T-cell (primary cell): ENCODE measurements at regions not wholly inside any gene's neighbourhood (a gene's known extent, or its start where the extent isn't known, plus 50 kb on each side); places are given as distances from the start of the nearest gene placed in this dataset.

Source experiments
- ATAC-seq, 4 experiments: fragments of 200-7000 bp in 3 of 4; fragments of 150-1000 bp in 1 of 4; cut with Tn5 transposase; replicated peaks in 1 of 4; 1 replicate in 3 of 4; 2 replicates in 1 of 4; pipeline ENCODE4 v1.10.0; 2021; ENCODE audit warnings: moderate library complexity in 3 of 4, mild to moderate bottlenecking in 2 of 4, moderate number of reproducible peaks in 1 of 4
- CTCF ChIA-PET, 2 donors: fragments of 300-600 bp; sonication (Branson Sonifier 250); formaldehyde crosslinking; loops; one replicate each; lab custom pipeline; 2022; ENCODE audit warnings: antibody characterized with exemption in 2 of 2; lab: Charles Lee
- POLR2A ChIA-PET, 2 donors: fragments of 300-600 bp; sonication (Branson Sonifier 250); formaldehyde crosslinking; loops; one replicate each; lab custom pipeline; 2022; ENCODE audit warnings: antibody characterized with exemption in 2 of 2; lab: Charles Lee
- DNase-seq, 35 experiments: peaks; one replicate each; pipeline versions ENCODE4 v3.0.0 to v3.0.0-alpha.2; 2013 to 2023
- H3K27ac ChIP-seq: one replicate; pipeline ENCODE4 v1.5.1; 2013; ENCODE audit warnings: low read length
- H3K27me3 ChIP-seq, 2 experiments: replicated peaks in 1 of 2; 1 replicate in 1 of 2; 2 replicates in 1 of 2; pipeline versions ENCODE4 v1.6.1 to v1.7.0; 2013; ENCODE audit warnings: low read length in 1 of 2, mixed read lengths in 1 of 2; ENCODE audit not compliant: control insufficient read depth in 2 of 2, insufficient read depth in 2 of 2; ENCODE audit errors: extremely low read depth in 1 of 2
- H3K36me3 ChIP-seq, 2 donors: 1 replicate in 1 of 2; 2 replicates in 1 of 2; pipeline versions ENCODE4 v1.6.1 to v1.7.0; 2013; ENCODE audit warnings: low read length in 1 of 2; ENCODE audit not compliant: control insufficient read depth in 2 of 2, insufficient read depth in 1 of 2; ENCODE audit errors: extremely low read depth in 1 of 2
- H3K4me1 ChIP-seq, 2 experiments: 1 replicate in 1 of 2; 2 replicates in 1 of 2; pipeline versions ENCODE4 v1.6.1 to v1.7.0; 2013; ENCODE audit warnings: low read length in 2 of 2, mixed read lengths in 1 of 2; ENCODE audit not compliant: insufficient read depth in 2 of 2, control insufficient read depth in 1 of 2; ENCODE audit errors: extremely low read depth in 1 of 2
- H3K4me3 ChIP-seq, 2 donors: 1 replicate in 1 of 2; 2 replicates in 1 of 2; pipeline versions ENCODE4 v1.5.1 to v1.7.0; 2013; ENCODE audit warnings: mild to moderate bottlenecking in 2 of 2, low read length in 1 of 2, moderate library complexity in 1 of 2; ENCODE audit not compliant: control insufficient read depth in 1 of 2; ENCODE audit errors: extremely low read depth in 1 of 2
- H3K9me3 ChIP-seq: 2 replicates; pipeline ENCODE4 v1.7.0; 2013
- H3K27ac Mint-ChIP-seq, 2 donors: one replicate each; pipeline ENCODE4 v1.8.0; 2020 to 2021; ENCODE audit warnings: mild to moderate bottlenecking in 2 of 2, mixed read lengths in 2 of 2
- H3K27me3 Mint-ChIP-seq, 2 donors: one replicate each; pipeline ENCODE4 v1.8.0; 2021 to 2022; ENCODE audit warnings: mixed read lengths in 2 of 2
- H3K36me3 Mint-ChIP-seq: one replicate; pipeline ENCODE4 v1.8.0; 2021; ENCODE audit warnings: mixed read lengths
- H3K4me1 Mint-ChIP-seq, 3 donors: one replicate each; pipeline ENCODE4 v1.8.0; 2020 to 2022; ENCODE audit warnings: mixed read lengths in 3 of 3, mild to moderate bottlenecking in 1 of 3
- H3K4me3 Mint-ChIP-seq, 3 donors: one replicate each; pipeline ENCODE4 v1.8.0; 2020 to 2022; ENCODE audit warnings: mild to moderate bottlenecking in 3 of 3, mixed read lengths in 3 of 3, moderate library complexity in 3 of 3
- H3K9me3 Mint-ChIP-seq, 3 donors: one replicate each; pipeline ENCODE4 v1.8.0; 2020 to 2022; ENCODE audit warnings: mixed read lengths in 3 of 3
- WGBS: methylation state at CpG from one replicate; pipeline ENCODE4 v1.1.5; 2013; ENCODE audit warnings: missing lambda C conversion rate; ENCODE audit not compliant: insufficient coverage; 5-methylcytosine and 5-hydroxymethylcytosine counted together

DNA sequence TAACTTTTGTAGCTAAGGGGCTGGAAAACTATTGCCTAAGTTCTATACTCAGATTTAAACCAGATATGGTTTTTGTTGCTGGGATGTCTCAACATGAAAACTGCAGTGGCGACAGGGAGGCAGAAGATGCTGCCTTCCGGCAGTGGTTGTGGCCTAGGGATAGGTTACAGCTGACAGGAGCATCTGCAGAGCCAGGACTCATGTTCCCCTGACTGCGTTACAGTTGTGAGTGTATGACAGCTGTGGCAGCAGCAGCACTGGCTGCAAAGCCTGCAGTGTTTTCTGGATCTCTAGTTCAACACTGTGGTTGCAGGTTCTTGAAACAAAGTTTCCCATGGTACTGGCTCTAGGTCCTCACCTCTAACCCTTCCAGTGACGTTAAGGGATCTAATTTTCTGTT, 498.8 kb upstream of the CDH18 start:
- Mint-ChIP-seq H3K9me3 (peaks cover 5 to 19% (median 10%) of the 10 kb centered on the region in 3 donors), H3K27ac (no peak overlapping the region), H3K27me3 (no peaks in the 10 kb centered on the region), H3K4me1 (no peaks in the 10 kb centered on the region), H3K36me3 (no peaks in the 10 kb centered on the region), H3K4me3 (no peak overlapping the region)
- DNase-seq (no peak), ATAC-seq (no peak)
- H3K4me3 ChIP-seq = no peak overlapping the region
- no peaks in the 10 kb centered on the region for H3K9me3 ChIP-seq
- CTCF ChIA-PET = no interaction called here
- H3K4me1 ChIP-seq = no peaks in the 10 kb centered on the region
- no peaks in the 10 kb centered on the region for H3K27me3 ChIP-seq
- no peak overlapping the region for H3K27ac ChIP-seq
- POLR2A ChIA-PET = no interaction called here
- no peaks in the 10 kb centered on the region for H3K36me3 ChIP-seq
- 84% methylated on average over 3 of the region's 4 CpGs for WGBS

DNA sequence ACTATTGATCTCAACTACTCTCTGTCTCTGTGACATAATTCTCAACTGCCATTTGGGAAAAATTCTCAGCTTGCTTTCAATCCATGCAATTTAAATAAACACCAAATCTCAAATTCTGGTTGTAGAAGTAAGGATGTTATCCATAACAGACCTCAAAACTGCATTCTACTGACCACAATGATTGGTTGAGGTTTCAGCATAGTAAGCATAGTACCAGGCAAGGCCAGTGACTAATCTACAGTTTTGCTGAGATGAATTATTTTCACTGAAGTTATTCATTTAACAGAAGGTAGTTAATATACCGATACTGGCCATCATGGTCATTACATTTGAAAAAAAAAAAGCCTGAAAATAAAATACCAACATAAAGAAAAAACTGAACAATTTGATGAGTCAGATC, 488.0 kb upstream of the CDH18 start:
- no peak overlapping the region for H3K4me3 ChIP-seq
- POLR2A ChIA-PET = no interaction called here

DNA sequence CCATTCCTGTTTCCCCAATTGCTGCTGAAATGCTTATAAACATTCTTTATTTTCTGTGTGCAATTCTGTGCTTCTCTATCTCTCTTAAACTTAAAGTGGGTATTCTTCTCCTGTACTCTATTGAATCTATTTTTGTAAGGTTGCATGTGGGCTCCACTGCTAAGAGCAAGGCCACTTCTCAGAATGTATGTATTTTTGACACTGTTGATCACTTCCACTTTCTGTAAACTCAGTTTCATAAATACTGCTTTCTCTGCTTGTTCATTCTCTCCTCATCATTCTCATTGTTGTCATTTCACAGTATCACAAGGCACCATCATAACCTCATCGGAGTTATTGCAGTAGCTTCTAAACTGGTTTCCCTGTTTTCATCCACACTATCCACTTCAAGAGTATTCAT, 483.0 kb upstream of the CDH18 start:
- ATAC-seq = no peak
- WGBS = no CpG with 5 or more reads among the region's 1 CpG
- no peak overlapping the region for H3K4me3 Mint-ChIP-seq

More for the DNA sequence above, 488.0 kb upstream of the CDH18 start:
- DNase-seq = no peak
- Histone ChIP-seq H3K27me3 (no peaks in the 10 kb centered on the region), H3K4me1 (no peaks in the 10 kb centered on the region), H3K9me3 (no peaks in the 10 kb centered on the region), H3K27ac (no peak overlapping the region), H3K36me3 (no peaks in the 10 kb centered on the region)
- Mint-ChIP-seq H3K36me3 (no peaks in the 10 kb centered on the region), H3K4me1 (no peaks in the 10 kb centered on the region), H3K27me3 (no peaks in the 10 kb centered on the region), H3K4me3 (no peak overlapping the region), H3K27ac (no peak overlapping the region), H3K9me3 (peaks cover 10 to 25% (median 19%) of the 10 kb centered on the region in 3 donors)
- CTCF ChIA-PET = no interaction called here
- WGBS = no CpG with 5 or more reads among the region's 1 CpG
- ATAC-seq = no peak

DNA sequence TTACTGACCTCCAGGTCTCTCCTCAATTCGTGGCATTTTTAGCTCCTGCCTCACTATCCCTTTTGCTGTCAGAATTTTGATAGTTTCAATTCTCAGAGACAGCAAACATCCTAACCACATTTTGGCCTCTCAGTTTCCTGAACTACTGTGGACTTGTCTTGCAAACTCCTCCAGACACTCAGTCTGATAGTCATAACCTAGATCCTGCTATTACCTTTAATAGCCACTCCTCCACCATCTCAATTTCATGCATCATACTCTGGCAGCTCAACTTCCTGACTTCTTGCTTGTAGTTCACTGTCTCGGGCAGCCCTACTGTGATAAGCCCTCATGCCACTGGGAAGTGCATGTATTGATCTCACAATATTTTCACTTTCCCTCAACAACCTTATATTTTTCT, 481.8 kb upstream of the CDH18 start:
- POLR2A ChIA-PET = no interaction called here
- no peaks in the 10 kb centered on the region for H3K27me3 Mint-ChIP-seq
- Histone ChIP-seq H3K27ac (no peak overlapping the region), H3K9me3 (no peaks in the 10 kb centered on the region), H3K36me3 (no peaks in the 10 kb centered on the region), H3K4me3 (no peak overlapping the region), H3K4me1 (no peaks in the 10 kb centered on the region), H3K27me3 (no peaks in the 10 kb centered on the region)
- no peaks in the 10 kb centered on the region for H3K36me3 Mint-ChIP-seq
- DNase-seq (no peak), ATAC-seq (no peak)
- H3K4me1 Mint-ChIP-seq = no peaks in the 10 kb centered on the region
- H3K4me3 Mint-ChIP-seq = no peak overlapping the region
- CTCF ChIA-PET = interaction anchor here in 1 of 2 donors (0.5 kb wide), 1 partner anchor 14 kb away, joined by 3 read pairs; no protein-coding TSS in a partner anchor
- H3K27ac Mint-ChIP-seq = no peak overlapping the region
- 43% methylated on average over 2 of the region's 2 CpGs for WGBS
- peaks cover 2 to 9% (median 7%) of the 10 kb centered on the region in 3 donors for H3K9me3 Mint-ChIP-seq

More for the DNA sequence above, 483.0 kb upstream of the CDH18 start:
- Histone ChIP-seq H3K36me3 (no peaks in the 10 kb centered on the region), H3K4me1 (no peaks in the 10 kb centered on the region), H3K4me3 (no peak overlapping the region), H3K9me3 (no peaks in the 10 kb centered on the region), H3K27me3 (no peaks in the 10 kb centered on the region), H3K27ac (no peak overlapping the region)
- DNase-seq = no peak
- H3K36me3 Mint-ChIP-seq = no peaks in the 10 kb centered on the region
- peaks cover 2 to 13% (median 4%) of the 10 kb centered on the region in 3 donors for H3K9me3 Mint-ChIP-seq
- POLR2A ChIA-PET = no interaction called here
- H3K27ac Mint-ChIP-seq = no peak overlapping the region
- H3K4me1 Mint-ChIP-seq = no peaks in the 10 kb centered on the region
- H3K27me3 Mint-ChIP-seq = no peaks in the 10 kb centered on the region
- CTCF ChIA-PET = no interaction called here

DNA sequence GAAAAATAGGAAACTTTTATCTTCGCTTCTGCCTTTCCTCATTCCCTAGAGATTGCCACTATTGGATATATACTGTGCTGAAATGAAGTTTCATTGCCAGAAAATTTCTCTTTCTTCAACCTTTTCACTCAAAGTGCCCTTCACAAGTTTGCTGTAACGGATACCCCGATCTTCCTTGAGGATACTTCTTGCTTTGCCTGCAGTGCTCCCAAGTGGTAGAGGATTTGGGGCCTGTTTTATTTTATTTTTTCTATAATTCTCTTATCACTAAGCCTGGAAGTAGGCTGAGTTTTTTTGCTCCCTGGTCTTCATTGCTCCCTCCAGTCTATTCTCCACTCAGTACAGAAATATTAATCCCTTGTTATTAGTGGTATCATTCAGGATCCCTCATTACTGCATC, 481.4 kb upstream of the CDH18 start:
- H3K4me3 Mint-ChIP-seq = no peak overlapping the region
- no peaks in the 10 kb centered on the region for H3K4me1 Mint-ChIP-seq
- CTCF ChIA-PET = no interaction called here

DNA sequence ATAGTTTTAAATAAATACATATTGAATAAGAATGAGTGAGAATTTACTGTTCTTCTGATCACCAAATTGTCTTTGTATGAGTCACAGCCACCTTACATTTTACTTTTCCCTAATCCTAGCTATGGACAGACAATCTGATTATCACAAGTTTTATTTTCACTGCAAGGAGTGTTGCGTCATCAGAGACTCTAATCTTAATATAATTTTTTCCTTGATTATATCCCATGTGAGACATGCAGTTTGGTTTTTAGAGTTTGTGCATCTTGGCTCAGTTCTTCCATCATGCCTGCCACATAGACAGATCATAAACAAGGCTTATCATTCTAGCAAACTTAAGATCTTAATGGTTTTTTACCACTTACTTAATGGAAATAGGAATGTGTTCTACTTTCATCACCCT, 478.5 kb upstream of the CDH18 start:
- ATAC-seq (no peak), DNase-seq (no peak)
- POLR2A ChIA-PET = no interaction called here
- peaks cover 10 to 22% (median 17%) of the 10 kb centered on the region in 3 donors for H3K9me3 Mint-ChIP-seq
- Histone ChIP-seq H3K36me3 (no peaks in the 10 kb centered on the region), H3K27ac (no peak overlapping the region), H3K4me1 (no peaks in the 10 kb centered on the region), H3K9me3 (no peaks in the 10 kb centered on the region), H3K27me3 (no peaks in the 10 kb centered on the region), H3K4me3 (no peak overlapping the region)
- H3K36me3 Mint-ChIP-seq = no peaks in the 10 kb centered on the region
- no peak overlapping the region for H3K27ac Mint-ChIP-seq
- no peak overlapping the region for H3K4me3 Mint-ChIP-seq
- H3K27me3 Mint-ChIP-seq = no peaks in the 10 kb centered on the region
- CTCF ChIA-PET = no interaction called here
- no peaks in the 10 kb centered on the region for H3K4me1 Mint-ChIP-seq
- no CpG with 5 or more reads among the region's 1 CpG for WGBS

More for the DNA sequence above, 481.4 kb upstream of the CDH18 start:
- Mint-ChIP-seq H3K27me3 (no peaks in the 10 kb centered on the region), H3K36me3 (no peaks in the 10 kb centered on the region), H3K27ac (no peak overlapping the region), H3K9me3 (peaks cover 2 to 11% (median 9%) of the 10 kb centered on the region in 3 donors)
- ATAC-seq (no peak), DNase-seq (no peak)
- no peaks in the 10 kb centered on the region for H3K27me3 ChIP-seq
- no peaks in the 10 kb centered on the region for H3K9me3 ChIP-seq
- H3K4me3 ChIP-seq = no peak overlapping the region
- no peaks in the 10 kb centered on the region for H3K36me3 ChIP-seq
- POLR2A ChIA-PET = no interaction called here
- H3K4me1 ChIP-seq = no peaks in the 10 kb centered on the region
- whole genome bisulfite sequencing = no CpG with 5 or more reads among the region's 3 CpGs
- H3K27ac ChIP-seq = no peak overlapping the region

DNA sequence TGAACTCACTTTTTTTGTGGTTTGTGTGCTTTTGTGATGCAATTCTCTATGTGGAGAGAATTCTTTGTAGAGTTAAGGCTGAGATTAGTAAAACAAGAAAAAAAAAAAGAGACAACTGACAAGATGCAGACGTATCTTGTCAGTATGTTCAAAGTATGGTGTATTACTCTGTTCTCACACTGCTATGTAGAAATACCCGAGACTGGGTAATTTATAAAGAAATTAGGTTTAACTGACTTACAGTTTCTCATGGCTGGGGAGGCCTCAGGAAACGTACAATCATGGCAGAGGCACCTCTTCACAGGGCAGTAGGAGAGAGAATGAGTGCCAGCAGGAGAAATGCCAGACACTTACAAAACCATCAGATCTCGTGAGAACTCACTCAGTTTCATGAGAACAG, 475.2 kb upstream of the CDH18 start:
- no peak for ATAC-seq
- H3K27ac Mint-ChIP-seq = no peak overlapping the region
- Histone ChIP-seq H3K27ac (no peak overlapping the region), H3K4me1 (no peaks in the 10 kb centered on the region), H3K4me3 (no peak overlapping the region), H3K36me3 (no peaks in the 10 kb centered on the region), H3K9me3 (no peaks in the 10 kb centered on the region), H3K27me3 (no peaks in the 10 kb centered on the region)
- H3K27me3 Mint-ChIP-seq = no peaks in the 10 kb centered on the region
- no peaks in the 10 kb centered on the region for H3K36me3 Mint-ChIP-seq
- 63% methylated on average over 2 of the region's 4 CpGs for WGBS
- POLR2A ChIA-PET = no interaction called here
- no peak overlapping the region for H3K4me3 Mint-ChIP-seq
- no peaks in the 10 kb centered on the region for H3K4me1 Mint-ChIP-seq
- CTCF ChIA-PET = no interaction called here
- peaks cover 12 to 24% (median 19%) of the 10 kb centered on the region in 3 donors for H3K9me3 Mint-ChIP-seq
- DNase-seq = no peak
